ENCODE measurements at regions not wholly inside any gene's neighbourhood (a gene's known extent, or its start where the extent isn't known, plus 50 kb on each side); places are given as distances from the start of the nearest gene placed in this dataset.

- DNase-seq (ENCODE audit: low read depth), result no peak
Observed at GRCh38 chr1:157189096-157189495, 50.9 kb upstream of the ETV3 start.
